Esophagus muscularis mucosa (tissue), 4 donors: ENCODE measurements at regions not wholly inside any gene's neighbourhood (a gene's known extent, or its start where the extent isn't known, plus 50 kb on each side); places are given as distances from the start of the nearest gene placed in this dataset.

Experiments used
- DNase-seq: peaks from one replicate; pipeline ENCODE4 v3.0.0-alpha.2; 2017; ENCODE audit errors: extremely low spot score
- H3K27ac ChIP-seq, 4 donors: fragments of 200-600 bp; sonication (generic); replicated peaks in 1 of 4; 1 replicate in 3 of 4; 2 replicates in 1 of 4; pipeline ENCODE4 v1.5.1; 2016 to 2019; ENCODE audit warnings: mild to moderate bottlenecking in 1 of 4
- H3K27me3 ChIP-seq, 4 donors: fragments of 200-600 bp; sonication (generic); one replicate each; pipeline versions ENCODE4 v1.5.1 to v1.6.0; 2016 to 2019
- H3K36me3 ChIP-seq, 4 donors: fragments of 200-600 bp; sonication (generic); one replicate each; pipeline ENCODE4 v1.5.1; 2016 to 2019
- H3K4me1 ChIP-seq, 4 donors: fragments of 200-600 bp; sonication (generic); one replicate each; pipeline ENCODE4 v1.5.1; 2016 to 2019
- H3K4me3 ChIP-seq, 4 donors: fragments of 200-600 bp; sonication (generic); 1 replicate in 2 of 4; 2 replicates in 2 of 4; pipeline ENCODE4 v1.5.1; 2016 to 2019; ENCODE audit warnings: mild to moderate bottlenecking in 4 of 4, moderate library complexity in 1 of 4
- H3K9me3 ChIP-seq, 4 donors: fragments of 200-600 bp; sonication (generic); 1 replicate in 3 of 4; 2 replicates in 1 of 4; pipeline ENCODE4 v1.5.1; 2016 to 2019
- EP300 ChIP-seq: sonication (generic); formaldehyde crosslinking; IDR thresholded peaks from one replicate; pipeline ENCODE4 v1.6.1; 2017; ENCODE audit warnings: antibody characterized with exemption
- POLR2A ChIP-seq: fragments of 450-650 bp; IDR thresholded peaks from one replicate; pipeline ENCODE4 v1.6.1; 2017; ENCODE audit warnings: antibody characterized with exemption, moderate library complexity, mild to moderate bottlenecking, low read depth
- POLR2AphosphoS5 ChIP-seq, 2 donors: sonication (generic); formaldehyde crosslinking; IDR thresholded peaks; one replicate each; pipeline ENCODE4 v1.6.1; 2017; ENCODE audit warnings: antibody characterized with exemption in 2 of 2
- WGBS: methylation state at CpG from one replicate; pipeline ENCODE4 v1.1.5; 2018; 5-methylcytosine and 5-hydroxymethylcytosine counted together
- intact Hi-C: fragments of 100-400 bp; cut with DNase I; formaldehyde crosslinking; loops from one replicate; pipeline ENCODE4 v1.15.1; 2023
- TF ChIP-seq, protein P1 (sequence below), 3 experiments: fragments of 200-600 bp in 2 of 3; fragments of 450-650 bp in 1 of 3; sonication (generic) in 2 of 3; IDR thresholded peaks; one replicate each; pipeline ENCODE4 v1.5.1; 2017 to 2019; ENCODE audit warnings: antibody characterized with exemption in 3 of 3, mild to moderate bottlenecking in 2 of 3, moderate library complexity in 1 of 3

DNA sequence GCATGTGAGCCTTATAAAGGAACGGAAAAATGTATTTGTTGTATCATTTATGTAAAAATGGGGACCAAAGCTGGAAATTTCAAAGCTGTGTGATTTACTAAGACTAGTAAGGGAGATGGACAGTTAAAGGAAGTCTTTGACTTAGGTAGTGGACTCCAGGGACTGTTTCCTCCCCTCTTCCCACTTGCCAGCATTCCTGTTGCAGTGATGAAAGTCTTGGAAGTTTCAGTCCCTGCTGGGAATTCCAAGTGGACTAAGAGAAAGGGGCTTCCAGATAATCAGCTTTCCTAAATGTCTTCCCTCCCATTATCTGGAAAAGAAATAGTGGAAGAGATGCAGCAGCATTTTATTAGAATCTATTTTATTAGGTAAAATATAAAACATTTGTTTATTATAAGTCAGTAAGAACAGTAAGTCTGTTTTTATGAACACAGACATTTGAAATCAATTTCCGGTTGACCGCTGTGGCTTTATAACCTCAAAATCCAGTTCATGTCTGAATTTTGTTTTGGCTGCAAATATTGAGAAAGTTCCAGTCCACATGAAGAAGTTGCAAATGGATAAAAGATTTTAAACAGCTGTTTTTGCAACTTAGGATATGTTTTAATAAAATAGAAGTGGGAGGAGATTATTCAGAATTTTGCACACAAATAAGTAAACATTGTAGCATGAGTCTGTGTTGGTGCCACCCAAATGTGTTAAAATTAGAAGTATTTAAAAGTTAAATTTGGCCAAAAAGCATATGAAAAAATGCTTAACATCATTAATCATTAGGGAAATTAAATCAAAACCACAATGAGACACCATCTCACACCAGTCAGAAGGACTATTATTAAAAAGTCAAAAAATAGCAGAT is 141.8 kb downstream of the IL20RB start:
- Histone ChIP-seq H3K27ac (no peak overlapping the region), H3K4me3 (no peak overlapping the region), H3K27me3 (peaks cover 0 to 15% (median 0%) of the 10 kb centered on the region in 4 donors), H3K4me1 (peaks cover 0 to 3% (median 0%) of the 10 kb centered on the region in 4 donors), H3K9me3 (peaks cover 0 to 4% (median 0%) of the 10 kb centered on the region in 4 donors), H3K36me3 (no peaks in the 10 kb centered on the region)
- TF ChIP-seq POLR2AphosphoS5 (IDR thresholded peaks at IDR 0.05) (no peak), POLR2A (no peak), EP300 (no peak)
- TF ChIP-seq, protein P1, sequence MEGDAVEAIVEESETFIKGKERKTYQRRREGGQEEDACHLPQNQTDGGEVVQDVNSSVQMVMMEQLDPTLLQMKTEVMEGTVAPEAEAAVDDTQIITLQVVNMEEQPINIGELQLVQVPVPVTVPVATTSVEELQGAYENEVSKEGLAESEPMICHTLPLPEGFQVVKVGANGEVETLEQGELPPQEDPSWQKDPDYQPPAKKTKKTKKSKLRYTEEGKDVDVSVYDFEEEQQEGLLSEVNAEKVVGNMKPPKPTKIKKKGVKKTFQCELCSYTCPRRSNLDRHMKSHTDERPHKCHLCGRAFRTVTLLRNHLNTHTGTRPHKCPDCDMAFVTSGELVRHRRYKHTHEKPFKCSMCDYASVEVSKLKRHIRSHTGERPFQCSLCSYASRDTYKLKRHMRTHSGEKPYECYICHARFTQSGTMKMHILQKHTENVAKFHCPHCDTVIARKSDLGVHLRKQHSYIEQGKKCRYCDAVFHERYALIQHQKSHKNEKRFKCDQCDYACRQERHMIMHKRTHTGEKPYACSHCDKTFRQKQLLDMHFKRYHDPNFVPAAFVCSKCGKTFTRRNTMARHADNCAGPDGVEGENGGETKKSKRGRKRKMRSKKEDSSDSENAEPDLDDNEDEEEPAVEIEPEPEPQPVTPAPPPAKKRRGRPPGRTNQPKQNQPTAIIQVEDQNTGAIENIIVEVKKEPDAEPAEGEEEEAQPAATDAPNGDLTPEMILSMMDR (IDR thresholded peaks at IDR 0.05): no peak
- DNase-seq: no peak
- 66% methylated on average over 3 of the region's 3 CpGs for WGBS
- intact Hi-C loops: no loop called here

DNA sequence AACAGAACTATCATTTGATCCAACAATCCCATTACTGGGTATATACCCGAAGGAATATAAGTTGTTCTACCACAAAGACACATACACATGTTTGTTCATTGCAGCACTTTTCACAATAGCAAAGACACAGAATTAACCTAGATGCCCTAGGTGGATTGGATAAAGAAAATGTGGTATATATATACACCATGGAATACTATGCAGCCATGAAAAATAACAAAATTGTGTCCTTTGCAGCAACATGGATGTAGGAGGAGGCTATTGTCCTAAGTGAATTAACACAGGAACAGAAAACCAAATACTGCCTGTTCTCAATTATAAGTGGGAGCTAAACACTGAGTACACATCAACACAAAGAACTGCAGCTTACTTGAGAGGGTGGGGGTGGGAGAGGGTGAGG is 142.5 kb downstream of the IL20RB start:
- Histone ChIP-seq H3K4me1 (peaks cover 0 to 3% (median 1%) of the 10 kb centered on the region in 4 donors), H3K27ac (no peak overlapping the region), H3K36me3 (no peaks in the 10 kb centered on the region), H3K9me3 (peaks cover 0 to 4% (median 0%) of the 10 kb centered on the region in 4 donors), H3K27me3 (peaks cover 0 to 15% (median 0%) of the 10 kb centered on the region in 4 donors), H3K4me3 (no peak overlapping the region)
- WGBS: 84% methylated on average over 1 of the region's 1 CpG
- no peak for TF ChIP-seq EP300
- no peak for TF ChIP-seq POLR2AphosphoS5 (IDR thresholded peaks at IDR 0.05)
- no peak for TF ChIP-seq POLR2A
- TF ChIP-seq, protein P1 (IDR thresholded peaks at IDR 0.05): no peak
- intact Hi-C loops: no loop called here
- DNase-seq: no peak

DNA sequence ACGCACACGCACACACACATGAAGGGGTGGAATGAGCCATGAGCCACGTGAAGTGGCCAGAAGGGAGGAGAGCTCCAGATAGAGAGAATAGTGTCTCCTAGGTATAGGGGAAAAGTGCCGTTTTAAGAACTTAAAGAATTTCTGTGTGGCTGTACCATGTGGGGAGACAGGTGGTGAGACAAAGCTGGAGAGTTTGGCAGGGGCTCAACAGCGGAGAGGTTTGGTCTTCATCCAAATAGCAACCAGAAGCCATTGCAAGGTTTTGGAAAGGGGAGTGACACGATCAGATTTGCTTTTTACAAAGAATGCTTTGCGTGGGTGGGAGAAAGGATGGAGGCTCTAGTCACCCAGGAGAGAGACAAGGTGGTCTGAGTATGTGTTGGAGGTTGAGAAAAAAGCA is 146.0 kb downstream of the IL20RB start:
- no peak for DNase-seq
- no peak overlapping the region for H3K27ac ChIP-seq
- 72% methylated on average over 7 of the region's 7 CpGs for WGBS
- H3K9me3 ChIP-seq: peaks cover 0 to 4% (median 0%) of the 10 kb centered on the region in 4 donors
- TF ChIP-seq, protein P1 (IDR thresholded peaks at IDR 0.05): no peak
- TF ChIP-seq POLR2A: no peak
- H3K4me3 ChIP-seq: no peak overlapping the region
- H3K4me1 ChIP-seq: peaks cover 0 to 19% (median 10%) of the 10 kb centered on the region in 4 donors
- no peaks in the 10 kb centered on the region for H3K36me3 ChIP-seq
- intact Hi-C loops: no loop called here
- H3K27me3 ChIP-seq: peaks cover 0 to 4% (median 0%) of the 10 kb centered on the region in 4 donors

DNA sequence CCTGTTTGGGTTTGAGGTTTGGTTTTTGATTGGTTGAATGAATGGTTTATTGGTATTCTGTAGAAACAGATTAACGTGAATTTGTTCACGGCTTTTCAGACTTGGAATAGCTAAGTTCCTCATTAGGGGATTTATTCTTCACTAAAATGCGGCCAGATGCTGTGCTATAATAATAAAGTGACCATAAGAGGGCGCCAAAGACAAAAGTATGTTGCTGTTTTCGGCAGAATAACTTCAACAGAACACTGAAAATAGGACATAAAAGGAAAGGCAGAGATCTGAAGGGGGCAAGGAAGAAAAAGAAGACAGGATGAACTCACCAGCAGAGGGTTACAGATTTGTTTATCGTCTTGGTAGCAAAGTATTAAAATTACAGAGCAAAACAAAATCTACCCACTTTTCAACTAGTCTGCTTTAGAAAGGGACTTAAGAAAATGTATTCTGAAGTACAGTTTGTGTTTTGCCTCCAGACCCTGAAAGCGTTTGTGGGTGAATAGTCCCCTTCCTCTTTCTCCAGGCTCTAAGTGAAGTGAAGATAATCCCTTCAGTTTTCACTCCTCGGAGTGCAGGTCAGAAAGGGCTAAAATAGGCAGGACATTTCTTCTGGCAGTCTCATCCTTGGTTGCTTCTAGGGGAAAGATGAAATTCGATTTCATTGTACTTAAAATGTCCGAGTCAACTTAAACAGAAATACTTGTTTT is 147.6 kb downstream of the IL20RB start:
- Histone ChIP-seq H3K27me3 (peaks cover 0 to 16% (median 0%) of the 10 kb centered on the region in 4 donors), H3K9me3 (peaks cover 0 to 3% (median 0%) of the 10 kb centered on the region in 4 donors), H3K36me3 (no peaks in the 10 kb centered on the region), H3K4me3 (no peak overlapping the region), H3K27ac (peak overlapping the region in 1 of 4 donors; percentile 11), H3K4me1 (peaks cover 0 to 19% (median 9%) of the 10 kb centered on the region in 4 donors)
- TF ChIP-seq, protein P1 (IDR thresholded peaks at IDR 0.05): peak; percentile 59 to 67 (median 66)
- no peak for TF ChIP-seq POLR2AphosphoS5 (IDR thresholded peaks at IDR 0.05)
- WGBS: 12% methylated on average over 10 of the region's 10 CpGs
- intact Hi-C loops: loop anchor here (5.0 kb wide), 2 partner anchors 842 to 867 kb away; no protein-coding TSS in a partner anchor
- no peak for DNase-seq
